ENCODE measurements at regions not wholly inside any gene's neighbourhood (a gene's known extent, or its start where the extent isn't known, plus 50 kb on each side); places are given as distances from the start of the nearest gene placed in this dataset.

DNA sequence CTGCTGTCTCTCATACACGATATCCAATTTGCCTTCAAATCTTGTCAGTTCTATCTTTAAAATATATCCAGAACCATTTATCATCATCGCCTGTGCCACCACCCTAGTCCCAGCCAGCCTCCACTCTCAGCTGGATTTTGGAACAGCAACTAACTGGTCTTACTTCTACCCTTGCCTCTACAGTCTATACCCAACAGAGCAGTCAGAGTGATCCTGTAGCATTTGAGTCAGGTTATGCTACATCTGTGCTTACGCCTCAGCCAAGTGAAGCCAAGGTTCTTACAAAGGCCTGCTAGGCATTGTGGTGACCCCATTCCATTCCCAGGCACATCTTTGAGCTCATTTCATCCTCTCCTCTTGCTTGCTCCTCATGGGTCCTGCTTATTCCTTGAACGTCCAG is 95.7 kb upstream of the ACSL1 start:
- no peaks in the 10 kb centered on the region for H3K4me1 ChIP-seq
- DNase-seq (no peak), ATAC-seq (no peak)
- no peak overlapping the region for H3K4me3 ChIP-seq
- H3K27me3 ChIP-seq: no peaks in the 10 kb centered on the region
- no peak for TF ChIP-seq CTCF (IDR thresholded peaks at IDR 0.05)
- H3K36me3 ChIP-seq: no peaks in the 10 kb centered on the region
- no peak overlapping the region for H3K27ac ChIP-seq
- intact Hi-C loops (cut with DNase I): no loop called here
- H3K9me3 ChIP-seq: peaks cover 0 to 2% of the 10 kb centered on the region in 2 donors

DNA sequence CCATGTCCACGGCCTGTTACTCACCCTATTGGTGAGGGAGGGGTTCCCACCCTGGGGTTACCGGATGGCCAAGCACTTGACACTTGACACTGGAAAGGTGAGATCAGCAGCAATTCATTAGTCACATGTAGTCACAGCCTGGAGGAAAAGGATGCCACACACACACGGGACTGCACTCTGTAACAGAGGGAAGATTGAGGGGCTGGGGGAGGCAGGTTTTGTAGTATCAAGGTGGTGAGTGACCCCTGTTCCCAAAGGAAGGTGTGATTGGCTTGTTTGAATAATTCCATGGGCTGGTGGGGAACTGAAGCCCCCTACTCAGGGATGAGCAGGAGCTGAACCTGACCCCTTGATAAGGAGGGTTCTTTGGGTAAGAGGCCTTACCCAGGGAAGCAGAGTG is 96.0 kb upstream of the HELT start:
- no peak overlapping the region for H3K27ac ChIP-seq
- H3K9me3 ChIP-seq: peaks cover 0 to 5% of the 10 kb centered on the region in 2 donors
- no peaks in the 10 kb centered on the region for H3K36me3 ChIP-seq
- no peaks in the 10 kb centered on the region for H3K27me3 ChIP-seq
- no peak for ATAC-seq
- DNase-seq: no peak
- intact Hi-C loops (cut with DNase I): no loop called here
- H3K4me3 ChIP-seq: no peak overlapping the region
- no peaks in the 10 kb centered on the region for H3K4me1 ChIP-seq
- no peak for TF ChIP-seq CTCF (IDR thresholded peaks at IDR 0.05)

DNA sequence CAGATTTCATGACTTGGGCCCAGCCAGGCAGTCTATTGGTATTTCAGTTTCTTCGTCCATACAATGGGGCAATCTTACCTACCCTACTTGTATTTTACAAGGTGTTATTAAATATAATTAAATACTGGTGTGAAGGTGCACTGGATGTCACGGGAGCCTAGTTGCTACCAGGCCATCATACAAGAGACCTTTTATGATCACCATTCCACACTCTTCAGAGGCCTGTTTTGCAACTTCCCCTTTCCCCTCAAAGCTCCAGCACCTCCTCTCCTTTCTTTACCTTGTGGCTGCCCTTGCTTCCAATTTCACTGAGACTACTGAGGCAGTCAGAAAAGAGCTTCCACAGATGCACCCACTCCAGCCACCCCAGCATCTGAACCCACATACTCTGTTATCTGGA is 93.8 kb upstream of the HELT start:
- Histone ChIP-seq H3K27me3 (no peaks in the 10 kb centered on the region), H3K36me3 (no peaks in the 10 kb centered on the region), H3K9me3 (peaks cover 0 to 9% of the 10 kb centered on the region in 2 donors), H3K27ac (no peak overlapping the region), H3K4me1 (no peaks in the 10 kb centered on the region), H3K4me3 (no peak overlapping the region)
- ATAC-seq: no peak
- no peak for TF ChIP-seq CTCF (IDR thresholded peaks at IDR 0.05)
- no peak for DNase-seq
- intact Hi-C loops (cut with DNase I): no loop called here

GRCh38 chr4:184929476-184929875 is 88.8 kb upstream of the HELT start:
- DNase-seq (no peak), ATAC-seq (no peak)
- peaks cover 0 to 10% of the 10 kb centered on the region in 2 donors for H3K27me3 ChIP-seq
- peaks cover 0 to 7% of the 10 kb centered on the region in 2 donors for H3K9me3 ChIP-seq
- H3K27ac ChIP-seq: no peak overlapping the region
- H3K36me3 ChIP-seq: no peaks in the 10 kb centered on the region
- intact Hi-C loops (cut with DNase I): no loop called here
- no peak for TF ChIP-seq CTCF (IDR thresholded peaks at IDR 0.05)
- H3K4me1 ChIP-seq: no peaks in the 10 kb centered on the region
- no peak overlapping the region for H3K4me3 ChIP-seq

DNA sequence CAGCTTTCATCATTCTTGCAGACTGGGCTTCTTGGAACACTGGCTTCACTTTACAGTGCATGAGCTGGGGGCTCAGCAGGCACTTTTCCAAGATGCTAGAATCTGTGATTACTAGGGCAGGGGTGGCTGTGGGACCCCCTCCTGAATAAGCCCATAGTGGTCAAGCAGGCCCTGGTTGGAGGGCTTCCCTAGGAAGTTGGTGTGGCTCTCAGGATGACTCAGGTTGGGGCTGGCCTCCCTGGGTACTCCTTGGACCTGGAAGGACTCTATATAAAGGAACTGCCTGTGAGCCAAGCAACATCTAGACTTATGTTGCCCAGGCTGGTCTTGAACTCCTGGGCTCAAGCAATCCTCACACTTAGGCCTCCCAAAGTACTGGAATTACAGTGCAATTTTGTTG is 88.3 kb upstream of the HELT start:
- peaks cover 0 to 7% of the 10 kb centered on the region in 2 donors for H3K9me3 ChIP-seq
- no peak for TF ChIP-seq CTCF (IDR thresholded peaks at IDR 0.05)
- intact Hi-C loops (cut with DNase I): no loop called here
- H3K4me1 ChIP-seq: no peaks in the 10 kb centered on the region
- no peaks in the 10 kb centered on the region for H3K36me3 ChIP-seq
- no peak overlapping the region for H3K4me3 ChIP-seq
- peaks cover 0 to 10% of the 10 kb centered on the region in 2 donors for H3K27me3 ChIP-seq
- no peak overlapping the region for H3K27ac ChIP-seq
- ATAC-seq (no peak), DNase-seq (no peak)
